Left forelimb (tissue), 1 donor: ENCODE measurements at regions not wholly inside any gene's neighbourhood (a gene's known extent, or its start where the extent isn't known, plus 50 kb on each side); places are given as distances from the start of the nearest gene placed in this dataset.
"Not testable (repeated sequence)": the region's sequence is repeated elsewhere in the genome, so short reads cannot be mapped to it uniquely, and the experiment has no call there.

ENCODE experiments used
- DNase-seq: peaks from one replicate; pipeline ENCODE4 v3.0.0-alpha.2; 2018; ENCODE audit warnings: low spot score

DNA sequence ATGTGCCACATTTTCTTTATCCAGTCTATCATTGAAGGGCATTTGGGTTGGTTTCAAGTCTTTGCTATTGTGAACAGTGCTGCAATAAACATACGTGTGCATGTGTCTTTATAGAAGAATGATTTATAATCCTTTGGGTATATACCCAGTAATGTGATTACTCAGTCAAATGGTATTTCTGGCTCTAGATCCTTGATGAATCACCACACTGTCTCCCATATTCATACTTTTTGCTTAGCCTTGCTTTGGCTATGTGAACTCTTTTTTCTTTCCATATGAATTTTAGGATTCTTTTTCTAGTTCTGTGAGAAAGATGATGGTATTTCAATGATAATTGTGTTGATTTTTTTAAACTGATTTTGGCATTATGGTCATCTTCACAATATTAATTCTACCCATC lies 530.1 kb downstream of the SLC6A15 start:
- not testable (repeated sequence) for DNase-seq

DNA sequence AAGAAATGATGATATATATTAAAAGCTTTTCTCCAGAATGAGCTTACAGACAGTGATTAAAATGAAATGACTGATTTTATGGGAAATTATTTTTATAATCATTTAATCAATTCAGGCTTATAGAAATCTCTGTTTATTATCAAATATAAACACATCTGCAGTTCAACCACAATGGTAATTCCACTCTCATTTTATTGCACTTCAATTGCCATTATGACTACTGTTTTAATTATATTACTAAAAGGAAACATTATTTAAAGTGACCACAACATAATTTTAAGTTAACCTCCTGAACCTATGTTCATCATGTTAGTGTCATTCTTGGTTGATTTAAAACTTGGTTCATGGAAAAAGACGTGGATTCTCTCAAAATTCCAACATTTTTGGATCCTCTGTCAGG lies 536.3 kb downstream of the SLC6A15 start:
- no peak for DNase-seq

DNA sequence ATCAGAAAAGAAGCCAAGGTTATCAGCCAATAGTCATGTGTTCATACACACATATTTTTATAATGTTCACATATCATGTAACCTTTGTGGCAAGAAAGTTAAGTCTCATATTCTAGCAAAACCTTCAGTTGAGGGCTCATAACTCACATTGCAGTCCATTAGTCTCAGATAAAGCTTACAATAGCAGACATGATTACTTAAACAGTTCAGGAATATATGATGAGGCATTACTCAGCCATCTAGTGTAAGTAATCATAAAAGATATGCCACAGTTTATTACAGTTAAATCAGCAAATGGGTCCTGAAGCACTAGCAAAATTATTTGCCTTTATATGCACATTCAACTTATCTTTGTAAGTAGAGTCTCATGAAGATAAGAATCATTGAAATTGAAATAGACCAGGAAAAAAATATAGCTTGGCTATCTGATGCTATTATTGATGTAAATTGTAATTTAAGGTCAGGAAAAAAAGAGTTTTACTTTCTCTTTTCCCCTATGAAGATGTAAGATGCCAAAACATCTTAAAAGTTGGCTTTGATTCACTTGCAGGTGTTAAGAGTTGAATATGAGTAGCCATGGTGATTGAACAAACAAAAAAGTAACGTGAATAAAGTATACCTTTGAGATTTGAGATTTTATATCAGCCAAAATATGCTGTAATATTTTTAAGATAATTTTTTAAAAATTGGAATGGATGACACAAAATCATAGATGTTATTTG lies 537.0 kb downstream of the SLC6A15 start:
- no peak for DNase-seq

DNA sequence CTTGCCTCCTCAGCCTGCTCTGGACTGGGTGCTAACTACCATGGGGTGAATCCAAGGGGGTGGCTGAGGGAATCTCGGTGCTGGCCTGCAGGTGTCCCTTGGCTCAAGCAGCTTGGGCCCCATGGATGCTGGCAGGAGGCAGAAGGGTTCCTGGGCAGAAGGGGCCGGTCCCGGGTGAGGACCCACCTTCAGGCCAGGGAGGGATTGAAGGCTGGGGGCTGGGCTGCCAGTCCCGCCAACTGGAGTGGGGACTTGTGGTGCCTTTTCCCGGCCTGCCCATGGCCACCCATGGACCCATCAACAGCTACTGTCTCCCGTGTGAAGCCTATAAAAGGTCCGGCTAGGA lies 550.1 kb downstream of the SLC6A15 start:
- DNase-seq: no peak

DNA sequence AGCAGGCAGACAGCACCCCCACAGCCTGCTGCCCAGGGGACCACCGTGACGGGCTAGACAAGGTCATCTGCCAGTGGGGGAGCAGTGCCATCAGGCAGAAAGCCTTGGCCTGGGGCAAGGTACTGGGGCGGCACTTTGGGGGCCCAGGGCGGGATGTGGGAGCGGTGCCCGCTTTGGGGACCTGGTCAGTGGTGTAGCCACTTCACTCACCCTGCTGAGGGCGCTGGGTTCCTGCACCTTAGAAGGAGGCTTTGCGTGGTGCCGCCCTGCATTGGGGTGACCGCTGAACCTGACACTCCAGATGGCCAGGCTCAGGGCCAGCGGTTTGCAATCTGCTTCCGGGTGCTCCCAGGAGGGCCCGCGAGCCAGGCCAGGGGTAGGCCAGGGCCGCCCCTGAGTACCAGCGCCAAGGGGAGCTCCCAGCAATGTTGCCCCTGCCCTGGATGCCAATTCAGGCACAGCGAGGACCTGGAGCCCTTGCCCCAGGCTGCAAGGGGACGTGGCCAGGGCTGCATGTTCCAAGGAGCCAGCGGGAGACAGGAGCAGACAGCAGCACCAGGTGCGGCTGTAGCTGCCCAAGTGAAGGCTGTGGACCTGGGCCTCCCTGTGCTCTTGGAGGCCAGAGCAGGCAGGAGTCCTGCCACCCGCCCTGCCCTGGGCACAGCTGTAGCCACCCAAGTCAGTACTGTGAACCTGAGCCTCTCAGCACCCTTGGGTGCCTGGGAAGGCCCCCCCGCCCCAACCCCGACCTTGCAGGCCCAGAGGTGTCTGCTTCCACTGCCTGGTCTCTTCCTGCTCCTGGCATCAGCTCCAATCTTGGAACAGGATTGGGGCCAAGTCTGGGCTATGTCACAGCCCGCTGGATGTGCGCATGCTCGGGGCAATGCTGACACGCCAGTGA lies 550.7 kb downstream of the SLC6A15 start:
- DNase-seq: no peak

DNA sequence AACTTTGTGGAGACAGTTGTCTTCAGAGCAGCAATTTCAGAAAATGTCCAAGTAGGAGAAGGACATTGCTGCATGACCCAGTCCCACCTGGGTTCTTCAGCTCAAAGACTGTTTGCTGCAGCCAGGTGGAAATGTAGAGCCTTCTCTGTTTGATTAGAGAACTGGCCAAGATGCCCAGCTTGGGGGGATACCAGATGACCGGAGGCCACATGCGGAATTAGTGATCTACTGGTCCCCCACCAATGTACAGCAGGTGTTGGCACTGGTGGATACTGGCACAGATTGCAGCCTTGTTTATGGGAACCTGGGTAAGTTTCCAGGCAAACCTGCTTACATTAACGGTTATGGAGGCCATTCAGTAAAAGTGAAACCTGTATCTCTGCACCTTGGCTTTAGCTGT lies 555.3 kb downstream of the SLC6A15 start:
- DNase-seq: no peak

DNA sequence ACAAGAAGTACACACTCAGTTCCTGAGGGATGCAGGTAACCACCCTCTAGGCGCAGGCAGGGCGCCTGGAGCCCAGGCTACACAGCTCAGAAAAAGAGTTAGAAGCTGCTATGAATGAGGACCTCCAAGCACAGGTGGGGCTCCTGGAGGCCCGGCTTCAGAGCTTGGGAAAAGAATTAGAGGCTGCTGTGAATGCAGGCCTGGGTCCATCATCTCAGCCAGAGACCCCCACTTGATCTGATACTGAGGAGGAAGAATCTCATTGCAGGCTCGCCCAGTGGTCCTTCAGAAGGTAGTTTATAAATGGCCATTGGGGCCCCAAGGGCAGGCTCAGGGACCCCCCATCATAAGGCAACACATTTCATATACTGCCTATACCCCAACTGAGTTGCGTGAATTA lies 556.4 kb downstream of the SLC6A15 start:
- no peak for DNase-seq

DNA sequence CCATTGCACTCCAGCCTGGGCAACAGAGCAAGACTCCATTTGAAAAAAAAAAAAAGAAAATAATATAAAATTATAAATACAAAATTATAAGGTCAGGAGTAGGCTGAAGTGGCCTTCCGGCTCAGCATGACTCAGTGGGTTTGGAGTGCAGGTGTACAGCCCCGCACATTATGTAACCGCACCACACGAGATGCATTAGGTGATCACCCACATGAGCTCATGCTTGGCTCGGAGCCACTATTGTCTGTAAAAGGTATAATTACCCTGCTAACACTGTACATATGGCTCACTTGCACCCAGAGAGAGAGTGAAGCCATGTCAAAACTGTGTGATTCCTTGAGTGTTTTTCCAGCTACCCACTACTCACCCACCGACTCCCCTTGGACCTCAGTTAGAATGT lies 557.0 kb downstream of the SLC6A15 start:
- DNase-seq: no peak

DNA sequence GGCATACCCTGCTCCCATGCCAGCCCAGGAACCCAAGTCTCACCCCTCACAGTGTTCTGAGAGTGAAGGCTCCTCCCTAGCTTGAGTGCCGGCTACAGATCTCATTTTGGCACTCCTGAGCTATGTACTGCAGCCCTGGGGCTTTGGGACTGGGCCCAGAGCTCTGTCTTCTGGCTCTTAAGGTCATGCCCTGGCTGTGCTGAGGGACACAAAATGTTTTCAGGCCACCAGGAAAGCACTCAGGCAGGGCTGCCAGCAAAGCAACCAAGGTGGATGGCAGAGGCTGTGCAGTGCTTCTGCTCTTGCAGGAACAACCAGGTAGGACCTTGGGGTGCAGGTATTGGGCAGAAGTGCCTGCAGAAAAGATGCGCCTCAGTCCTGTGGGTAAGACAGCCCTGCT lies 564.0 kb downstream of the SLC6A15 start:
- DNase-seq: no peak

DNA sequence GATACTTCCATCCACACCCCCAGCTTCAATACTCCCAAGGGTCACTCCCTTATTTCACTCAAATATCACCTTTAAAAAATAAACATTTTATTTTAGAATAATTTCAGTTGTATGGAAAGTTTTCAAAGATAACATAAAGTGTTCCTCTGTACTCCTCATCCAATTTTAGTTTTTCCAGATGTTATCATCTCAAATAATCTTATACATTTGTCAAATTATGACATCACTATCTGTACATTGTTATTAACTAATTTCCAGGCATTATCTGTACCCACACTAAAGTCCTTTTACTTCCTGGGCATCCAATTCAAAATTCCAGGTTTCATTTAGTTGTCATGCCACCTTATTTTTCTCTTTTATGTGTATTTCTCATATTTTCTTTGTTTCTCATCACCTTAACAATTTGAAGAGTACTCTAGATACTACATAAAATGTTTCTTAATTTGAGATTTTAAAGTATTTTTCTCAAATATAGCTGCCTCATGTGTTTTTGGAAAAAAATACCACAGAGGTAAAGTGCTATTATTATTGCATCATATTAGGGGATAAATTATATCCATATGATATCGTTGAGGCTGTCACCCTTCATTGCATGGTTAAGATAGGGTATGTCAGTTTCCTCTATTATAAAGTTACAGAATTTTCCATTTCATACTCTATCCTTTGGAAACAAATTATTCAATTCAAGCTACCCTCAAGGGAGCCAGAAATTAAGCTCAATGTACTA lies 571.0 kb downstream of the SLC6A15 start:
- no peak for DNase-seq

DNA sequence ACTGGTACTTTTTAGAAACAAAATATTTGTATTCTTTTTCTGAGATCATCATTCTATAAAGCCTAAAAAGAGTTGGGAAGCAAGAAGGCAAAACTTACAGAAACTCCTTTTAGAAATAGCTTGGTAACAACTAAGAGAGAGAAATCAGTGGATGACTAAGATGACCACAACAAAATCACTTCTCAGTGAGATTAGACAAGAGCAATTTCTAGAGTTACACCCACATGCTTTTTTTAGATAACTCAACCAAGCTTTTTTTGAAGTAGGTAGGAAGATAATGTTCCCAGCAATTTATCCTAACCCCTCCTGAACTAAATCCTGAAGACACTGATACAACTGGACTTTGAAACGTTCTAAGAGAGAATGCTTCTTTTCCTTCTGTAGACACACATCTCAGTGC lies 576.4 kb downstream of the SLC6A15 start:
- no peak for DNase-seq

DNA sequence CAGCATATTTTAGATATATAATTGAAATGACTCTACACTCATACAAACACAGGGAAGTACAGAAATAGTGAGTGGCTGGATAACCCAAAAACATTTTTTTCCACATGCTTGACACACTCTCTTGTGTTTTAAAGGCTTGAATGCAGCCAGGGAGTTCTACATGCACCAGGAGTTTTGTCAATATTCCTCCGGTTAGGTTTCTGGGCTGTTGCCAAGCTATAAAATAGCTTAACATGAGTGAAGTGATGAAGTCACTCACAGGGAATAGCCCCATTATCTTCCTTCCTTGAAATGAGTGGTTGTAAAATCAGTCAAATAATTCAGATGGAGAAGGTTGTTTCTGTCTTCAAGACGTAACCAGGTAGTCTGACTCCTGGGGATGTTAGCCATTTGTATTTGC lies 582.7 kb downstream of the SLC6A15 start:
- DNase-seq: no peak

DNA sequence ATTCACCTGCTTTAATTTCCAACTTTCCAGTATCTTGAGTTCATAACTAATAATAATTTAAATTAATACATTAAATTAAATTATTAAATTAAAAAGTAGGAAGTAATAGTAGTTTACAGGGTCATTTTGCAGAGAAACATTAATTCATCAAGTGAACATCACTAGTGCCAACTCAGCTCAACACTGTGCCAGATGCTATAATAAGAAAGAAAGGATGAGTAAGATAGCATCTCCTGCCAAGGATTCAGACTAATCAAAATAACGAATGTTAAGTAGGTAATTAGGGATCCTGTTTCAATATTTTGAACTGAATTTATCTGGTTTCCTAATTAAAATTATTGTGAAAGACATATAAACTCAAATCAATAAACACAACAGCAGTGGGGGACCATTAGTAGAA lies 596.7 kb downstream of the SLC6A15 start:
- no peak for DNase-seq

DNA sequence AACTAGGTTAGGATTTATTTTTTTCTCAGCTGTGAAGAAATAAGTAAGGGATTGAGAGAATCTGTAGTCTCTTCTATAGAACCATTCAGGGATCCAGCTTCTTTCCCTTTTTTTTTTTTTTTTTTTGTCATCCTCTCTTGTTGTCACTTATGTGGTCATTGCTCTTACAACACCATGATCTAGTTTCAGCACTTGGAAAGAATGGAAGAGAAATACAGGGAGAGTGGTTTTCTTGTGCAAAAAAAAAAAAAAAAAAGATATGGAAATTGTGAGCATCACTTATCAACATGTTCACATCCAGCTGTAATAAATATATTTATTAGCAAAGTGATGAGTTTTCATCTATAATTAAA lies 599.3 kb downstream of the SLC6A15 start:
- DNase-seq: no peak

DNA sequence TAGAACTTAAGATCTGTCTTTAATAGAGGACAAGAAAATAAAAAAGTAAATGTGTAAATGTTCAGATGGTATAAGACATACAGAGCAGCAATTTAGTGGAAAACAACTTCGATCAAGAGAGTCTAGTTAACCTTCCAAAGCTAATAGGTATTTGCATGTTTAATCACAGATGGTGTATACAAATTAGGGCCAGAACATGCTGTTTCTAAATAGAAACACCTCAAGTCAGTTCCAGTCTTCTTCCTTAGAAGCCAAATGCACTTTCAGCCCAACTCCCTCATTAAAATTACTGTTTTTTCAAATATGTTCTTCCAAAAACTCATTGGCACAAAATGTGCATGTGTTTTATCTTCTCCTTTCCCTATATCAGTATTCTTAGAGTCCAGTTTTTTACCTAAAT lies 604.4 kb downstream of the SLC6A15 start:
- no peak for DNase-seq

DNA sequence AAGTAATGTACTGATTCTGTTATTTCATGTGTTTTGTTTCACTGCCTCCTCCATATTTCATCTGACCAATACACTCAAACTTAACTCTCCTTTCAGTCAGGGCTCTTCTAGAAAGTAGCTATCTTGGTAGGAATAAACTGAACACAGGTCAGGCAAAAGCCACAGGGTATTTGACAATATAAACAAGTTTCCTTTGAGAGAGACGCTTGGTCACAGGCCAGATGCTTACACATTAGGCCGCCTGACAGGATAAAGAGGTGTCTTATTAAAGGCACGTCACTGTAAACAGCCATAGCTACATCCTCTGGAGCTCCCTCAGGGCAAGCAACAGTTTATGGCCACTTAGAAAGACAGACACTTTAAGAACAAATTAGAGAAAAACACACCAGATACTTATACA lies 607.5 kb downstream of the SLC6A15 start:
- DNase-seq: no peak

DNA sequence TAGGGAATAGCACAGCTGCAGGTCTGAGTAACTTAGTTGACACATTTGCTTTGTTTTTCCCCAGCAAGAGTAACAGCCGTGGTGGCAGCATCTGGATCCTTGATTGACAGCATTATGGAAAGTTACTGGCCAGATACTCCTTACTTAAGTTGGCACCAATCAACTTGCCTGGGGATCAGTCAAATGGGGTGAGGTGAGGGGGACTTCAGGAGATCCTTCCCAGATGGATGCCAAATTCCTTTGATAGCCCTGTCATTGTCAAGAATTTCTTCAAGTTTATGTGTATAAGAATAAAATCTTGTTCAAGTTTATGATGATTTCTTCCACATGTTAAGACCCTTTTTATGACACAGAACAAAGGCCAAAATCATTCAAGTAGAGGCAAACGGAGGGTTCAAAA lies 618.4 kb downstream of the SLC6A15 start:
- DNase-seq: no peak

DNA sequence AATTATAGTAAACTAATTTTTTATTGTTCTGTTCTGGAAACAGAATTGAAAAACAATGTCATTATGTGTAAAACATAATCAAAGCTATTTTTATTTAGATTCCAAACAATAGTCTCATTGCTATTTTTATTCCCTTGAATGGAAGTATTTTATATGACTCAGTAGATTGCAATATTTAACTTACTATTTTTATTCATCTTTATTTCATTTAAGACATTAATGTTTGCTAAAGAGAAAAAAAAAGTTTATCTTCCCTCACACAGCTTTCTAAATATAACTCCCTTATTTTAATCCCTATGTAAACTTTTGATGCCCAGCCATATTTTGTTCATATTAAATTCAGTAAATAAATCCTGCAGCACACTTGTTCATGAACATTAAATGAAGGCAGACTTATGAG lies 622.4 kb downstream of the SLC6A15 start:
- no peak for DNase-seq

DNA sequence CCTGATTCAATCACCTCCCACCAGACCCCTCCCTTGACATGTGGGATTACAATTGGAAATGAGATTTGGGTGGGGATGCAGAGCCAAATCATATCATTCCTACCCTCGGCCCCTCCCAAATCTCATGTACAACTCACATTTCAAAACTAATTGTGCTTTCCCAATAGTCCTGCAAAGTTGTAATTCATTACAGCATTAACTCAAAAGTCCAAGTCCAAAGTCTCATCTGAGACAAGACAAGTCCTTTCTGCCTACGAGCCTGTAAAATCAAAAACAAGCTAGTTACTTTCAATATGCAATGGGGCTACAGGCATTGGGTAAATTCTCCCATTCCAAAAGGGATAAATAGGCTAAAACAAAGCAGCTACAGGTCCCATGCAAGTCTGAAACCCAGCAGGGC lies 634.6 kb downstream of the SLC6A15 start:
- no peak for DNase-seq

DNA sequence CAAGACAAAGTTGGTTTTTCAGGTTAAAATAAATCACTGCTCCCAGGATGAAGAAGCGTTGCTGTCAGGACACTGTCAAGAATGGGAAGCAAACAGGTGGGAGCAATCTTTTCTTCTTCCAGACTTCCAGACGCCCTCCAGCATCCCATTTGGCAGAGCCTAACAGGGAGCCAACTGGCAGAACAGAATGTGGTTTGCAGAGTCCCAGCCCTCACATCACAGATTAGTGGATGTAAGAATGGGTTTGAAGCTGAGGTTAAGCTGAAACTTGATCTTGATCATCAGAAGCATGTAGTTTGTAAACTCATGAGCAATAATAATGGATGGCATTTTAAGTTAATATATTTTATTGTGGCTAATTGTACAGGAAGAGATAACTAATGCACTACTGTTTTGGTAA lies 636.4 kb downstream of the SLC6A15 start:
- no peak for DNase-seq

DNA sequence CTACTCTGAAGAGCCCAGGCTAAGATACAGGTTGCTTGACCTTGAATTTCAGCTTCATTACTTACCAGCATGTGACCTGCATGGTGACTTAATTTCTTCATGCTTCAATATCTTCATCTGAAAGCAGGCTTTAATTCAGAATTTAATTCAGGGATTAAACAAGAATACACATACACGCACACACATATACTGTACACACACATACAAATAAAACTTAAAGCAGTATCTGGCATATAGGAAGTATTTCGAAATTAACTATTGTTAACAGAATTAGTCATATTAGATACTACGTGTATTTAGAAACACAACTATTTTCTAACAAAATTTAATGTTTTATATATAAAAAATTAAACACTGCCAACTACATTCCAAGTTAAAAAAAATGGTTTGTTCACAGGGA lies 640.3 kb downstream of the SLC6A15 start:
- DNase-seq: no peak

DNA sequence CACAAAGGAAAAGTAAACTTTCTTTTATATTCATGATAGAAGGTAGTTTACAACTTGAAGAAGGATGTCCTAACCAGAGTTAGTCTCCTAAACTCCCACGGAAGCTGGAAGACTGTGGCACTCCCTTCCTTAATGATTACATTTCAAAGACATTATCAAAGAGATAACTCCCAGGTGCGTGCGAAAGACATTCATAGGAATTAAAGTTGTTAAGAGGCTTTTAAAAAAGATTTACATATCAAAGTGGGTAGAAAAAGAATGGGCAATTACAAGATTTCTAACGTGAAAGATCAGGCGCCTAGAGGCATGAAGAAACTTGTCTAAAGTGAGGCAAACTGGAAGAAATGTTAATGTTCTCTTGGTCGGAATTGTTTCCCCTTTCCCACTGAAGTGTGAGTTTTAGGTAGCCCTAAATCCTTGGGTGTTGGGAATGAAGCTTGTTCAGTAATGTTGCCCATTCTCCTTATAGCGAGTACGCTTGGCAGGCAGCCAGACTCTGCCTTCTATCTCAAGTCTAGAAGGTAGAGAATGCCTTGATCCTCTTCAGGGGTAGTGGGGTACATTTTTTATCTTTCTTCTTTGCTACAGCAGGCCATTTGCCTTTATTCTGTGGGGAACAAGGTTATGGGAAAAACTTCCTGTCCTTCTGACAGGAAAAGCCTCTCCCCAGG lies 642.0 kb downstream of the SLC6A15 start:
- DNase-seq: no peak

DNA sequence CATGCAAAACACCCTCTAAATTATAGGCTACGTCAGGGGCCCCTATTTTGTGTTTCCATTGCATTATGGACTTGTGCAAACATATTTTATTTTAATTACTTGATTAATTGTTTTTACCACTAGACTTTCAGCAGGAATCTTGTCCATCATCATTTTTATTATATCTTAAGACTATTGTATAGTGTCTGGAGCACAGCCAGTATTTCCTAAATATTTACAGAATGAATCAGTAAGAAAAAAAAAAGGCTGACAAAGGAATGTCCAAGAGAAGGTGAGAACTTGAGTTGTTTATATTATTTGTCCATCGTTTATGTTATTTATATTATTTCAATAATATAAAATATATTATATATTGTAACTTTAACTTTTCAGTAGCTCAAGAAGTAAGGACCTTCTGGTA lies 664.7 kb downstream of the SLC6A15 start:
- no peak for DNase-seq
